ENCODE measurements at regions not wholly inside any gene's neighbourhood (a gene's known extent, or its start where the extent isn't known, plus 50 kb on each side); places are given as distances from the start of the nearest gene placed in this dataset.

- no peaks in the 10 kb centered on the region for H4K20me1 ChIP-seq (ENCODE audit: insufficient read depth)
- H3K36me3 ChIP-seq (replicated peaks in 1 of 2; ENCODE audit: control insufficient read depth in 1 of 2, insufficient read depth in 2 of 2, low read length in 1 of 2) = peaks cover 0 to 3% of the 10 kb centered on the region in 2 experiments
- no peaks in the 10 kb centered on the region for H3K9me3 ChIP-seq
- H2AFZ ChIP-seq (ENCODE audit: low read depth) = no peak overlapping the region
- peaks cover 8% of the 10 kb centered on the region for H3F3A ChIP-seq (replicated peaks; ENCODE audit: insufficient read depth)
- POLR2A ChIA-PET = no interaction called here
- no peak overlapping the region for H3K4me2 ChIP-seq
- H3K4me1 ChIP-seq (ENCODE audit: control insufficient read depth in 1 of 2, insufficient read depth in 2 of 2, low read depth in 1 of 2, low read length in 1 of 2) = no peaks in the 10 kb centered on the region; a peak in 1 of 4 replicates
- H3K4me3 ChIP-seq (ENCODE audit: low read depth in 2 of 2, low read length in 1 of 2) = no peak overlapping the region
- CTCF ChIA-PET = no interaction called here
- TF ChIP-seq ZBTB33 (IDR thresholded peaks at IDR 0.05; ENCODE audit: borderline replicate concordance, low read depth) = no peak
- TF ChIP-seq IRF3 (IDR thresholded peaks at IDR 0.05; ENCODE audit: low read depth, low read length) = no peak
- TF ChIP-seq JUND (IDR thresholded peaks at IDR 0.05) = no peak
- TF ChIP-seq REST (IDR thresholded peaks at IDR 0.05; ENCODE audit: low read depth, low read length) = no peak
- TF ChIP-seq TCF12 (IDR thresholded peaks at IDR 0.05) = no peak
- no peak for TF ChIP-seq TAF1 (IDR thresholded peaks at IDR 0.05; ENCODE audit: borderline replicate concordance, low read depth, low read length)
- no peak for TF ChIP-seq SIN3A (IDR thresholded peaks at IDR 0.05; ENCODE audit: borderline replicate concordance, low read depth, low read length)
- TF ChIP-seq FOXM1 (IDR thresholded peaks at IDR 0.05; ENCODE audit: low read depth) = no peak
- no peak for TF ChIP-seq POLR2AphosphoS5 (IDR thresholded peaks at IDR 0.05; ENCODE audit: low read depth, low read length)
- TF ChIP-seq RXRA (IDR thresholded peaks at IDR 0.05; ENCODE audit: borderline replicate concordance, low read depth) = no peak
- no peak for TF ChIP-seq CTCF (IDR thresholded peaks at IDR 0.05)
- no peak for TF ChIP-seq MAX (IDR thresholded peaks at IDR 0.05; ENCODE audit: low read depth)
- no peak for TF ChIP-seq USF2 (IDR thresholded peaks at IDR 0.05; ENCODE audit: borderline replicate concordance, low read depth, low read length)
- no peak for TF ChIP-seq ELF1 (IDR thresholded peaks at IDR 0.05)
- TF ChIP-seq GATA2 (CRISPR knock-in tag; IDR thresholded peaks at IDR 0.05) = no peak
- TF ChIP-seq RFX5 (IDR thresholded peaks at IDR 0.05; ENCODE audit: low read length) = no peak
- no peaks in the 10 kb centered on the region for H3K27me3 ChIP-seq (ENCODE audit: insufficient read depth)
- H3K79me2 ChIP-seq (ENCODE audit: insufficient read depth) = no peaks in the 10 kb centered on the region
- H3K27ac ChIP-seq (ENCODE audit: low read depth in 2 of 2, low read length in 1 of 2) = no peak overlapping the region
- DNase-seq = no peak
- no peak overlapping the region for H3K9ac ChIP-seq
- no peaks in the 10 kb centered on the region for H3K9me2 ChIP-seq
- 94% methylated on average over 4 of the region's 7 CpGs for WGBS (ENCODE audit: low lambda C conversion rate)
These were observed 107.3 kb downstream of the TOMM20 start for GRCh38 chr1:235021321-235021720.

Measured in SK-N-SH (cell line).